SHP77 (cell line): ENCODE measurements at regions not wholly inside any gene's neighbourhood (a gene's known extent, or its start where the extent isn't known, plus 50 kb on each side); places are given as distances from the start of the nearest gene placed in this dataset.
"Not testable (repeated sequence)": the region's sequence is repeated elsewhere in the genome, so short reads cannot be mapped to it uniquely, and the experiment has no call there.

Source experiments
- DNase-seq, 2 experiments: peaks; one replicate each; lab custom pipeline; 2025; lab: John Stamatoyannopoulos, UW

GRCh38 chr6:164826831-164827468 lies 482.5 kb downstream of the C6orf118 start:
- no peak for DNase-seq

- no peak for DNase-seq
Measured at GRCh38 chr6:164825386-164825785, 484.0 kb downstream of the C6orf118 start.

- DNase-seq: no peak
Measured at GRCh38 chr6:164817662-164818061, 491.7 kb downstream of the C6orf118 start.

- no peak for DNase-seq
Measured at GRCh38 chr6:164812706-164813105, 496.7 kb downstream of the C6orf118 start.

GRCh38 chr6:164807125-164807524 lies 502.3 kb downstream of the C6orf118 start:
- DNase-seq: no peak

- no peak for DNase-seq
Measured at GRCh38 chr6:164795056-164795815, 514.2 kb downstream of the C6orf118 start.

GRCh38 chr6:164792666-164793065 lies 516.7 kb downstream of the C6orf118 start:
- no peak for DNase-seq

- DNase-seq: no peak
Measured at GRCh38 chr6:164791498-164791897, 517.9 kb downstream of the C6orf118 start.

GRCh38 chr6:164763788-164764187 lies 545.6 kb downstream of the C6orf118 start:
- no peak for DNase-seq

- DNase-seq: no peak
Measured at GRCh38 chr6:164757451-164757850, 552.0 kb downstream of the C6orf118 start.

- DNase-seq: no peak
Measured at GRCh38 chr6:164756723-164757122, 552.7 kb downstream of the C6orf118 start.

GRCh38 chr6:164756142-164756541 lies 553.3 kb downstream of the C6orf118 start:
- DNase-seq: no peak

GRCh38 chr6:164753517-164753916 lies 555.9 kb downstream of the C6orf118 start:
- no peak for DNase-seq

- DNase-seq: no peak
Measured at GRCh38 chr6:164751395-164751794, 558.0 kb downstream of the C6orf118 start.

- no peak for DNase-seq
Measured at GRCh38 chr6:164750128-164750527, 559.3 kb downstream of the C6orf118 start.

- DNase-seq: peak in 1 of 2 experiments; percentile 30
Measured at GRCh38 chr6:164749221-164750064, 560.0 kb downstream of the C6orf118 start.

- no peak for DNase-seq
Measured at GRCh38 chr6:164744301-164744700, 565.1 kb downstream of the C6orf118 start.

- DNase-seq: no peak
Measured at GRCh38 chr6:164741938-164742451, 567.4 kb downstream of the C6orf118 start.

- not testable (repeated sequence) for DNase-seq
Measured at GRCh38 chr6:164736090-164736489, 573.3 kb downstream of the C6orf118 start.

GRCh38 chr6:164731539-164731938 lies 577.9 kb downstream of the C6orf118 start:
- no peak for DNase-seq

- no peak for DNase-seq
Measured at GRCh38 chr6:164721460-164721859, 587.9 kb downstream of the C6orf118 start.

GRCh38 chr6:164700497-164700896 lies 608.9 kb downstream of the C6orf118 start:
- no peak for DNase-seq
